ENCODE measurements at regions not wholly inside any gene's neighbourhood (a gene's known extent, or its start where the extent isn't known, plus 50 kb on each side); places are given as distances from the start of the nearest gene placed in this dataset.

DNA sequence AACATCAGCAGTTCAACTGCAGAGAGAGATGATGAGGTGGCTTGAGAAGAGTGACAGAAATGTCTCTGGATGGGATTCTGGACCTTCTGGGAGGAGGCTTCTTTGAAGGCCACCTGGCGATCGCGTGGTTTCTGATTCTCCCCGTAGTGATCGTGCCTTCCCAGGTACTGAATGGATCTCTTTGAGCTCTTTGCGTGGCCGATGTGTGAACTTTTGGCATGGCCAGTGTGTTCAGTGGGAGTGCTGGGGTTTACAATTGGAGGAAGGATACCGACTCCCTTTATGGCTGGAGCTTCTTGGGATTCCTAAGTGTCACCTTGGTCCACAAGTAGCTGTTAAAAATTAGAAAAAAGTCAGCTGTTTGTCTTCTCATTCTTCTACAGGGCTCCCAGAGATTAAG lies 374.7 kb downstream of the C12orf75 start:
- DNase-seq = no peak
- H3K9me3 Mint-ChIP-seq = no peaks in the 10 kb centered on the region
- no peaks in the 10 kb centered on the region for H3K4me1 Mint-ChIP-seq (ENCODE audit: low read depth)
- no peak for ATAC-seq
- H3K36me3 Mint-ChIP-seq (ENCODE audit: insufficient read depth) = no peaks in the 10 kb centered on the region
- H3K4me3 Mint-ChIP-seq = no peak overlapping the region
- H3K27me3 Mint-ChIP-seq (ENCODE audit: low read depth) = no peaks in the 10 kb centered on the region

DNA sequence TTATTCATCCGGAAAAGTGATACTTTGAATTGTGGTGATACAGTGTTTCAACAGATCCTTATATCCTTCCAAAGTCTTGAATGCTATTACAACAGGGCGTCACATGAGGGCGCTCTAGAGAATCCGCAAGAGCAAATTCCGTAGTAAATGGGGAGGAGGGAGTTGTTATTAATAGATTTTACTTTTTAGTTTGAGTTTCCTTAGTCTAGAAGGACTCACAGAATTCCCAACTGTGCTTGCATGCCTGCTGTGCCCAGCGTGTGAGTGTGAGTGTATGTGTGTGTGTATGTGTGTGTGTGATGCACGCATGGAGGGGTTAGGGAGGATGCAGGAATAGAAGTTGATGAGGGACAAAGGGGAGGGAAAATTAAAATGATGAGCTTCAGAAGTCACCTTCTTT lies 375.3 kb downstream of the C12orf75 start:
- Mint-ChIP-seq H3K4me1 (ENCODE audit: low read depth) (no peaks in the 10 kb centered on the region), H3K4me3 (no peak overlapping the region), H3K36me3 (ENCODE audit: insufficient read depth) (no peaks in the 10 kb centered on the region), H3K9me3 (no peaks in the 10 kb centered on the region), H3K27me3 (ENCODE audit: low read depth) (no peaks in the 10 kb centered on the region)
- DNase-seq (no peak), ATAC-seq (no peak)

DNA sequence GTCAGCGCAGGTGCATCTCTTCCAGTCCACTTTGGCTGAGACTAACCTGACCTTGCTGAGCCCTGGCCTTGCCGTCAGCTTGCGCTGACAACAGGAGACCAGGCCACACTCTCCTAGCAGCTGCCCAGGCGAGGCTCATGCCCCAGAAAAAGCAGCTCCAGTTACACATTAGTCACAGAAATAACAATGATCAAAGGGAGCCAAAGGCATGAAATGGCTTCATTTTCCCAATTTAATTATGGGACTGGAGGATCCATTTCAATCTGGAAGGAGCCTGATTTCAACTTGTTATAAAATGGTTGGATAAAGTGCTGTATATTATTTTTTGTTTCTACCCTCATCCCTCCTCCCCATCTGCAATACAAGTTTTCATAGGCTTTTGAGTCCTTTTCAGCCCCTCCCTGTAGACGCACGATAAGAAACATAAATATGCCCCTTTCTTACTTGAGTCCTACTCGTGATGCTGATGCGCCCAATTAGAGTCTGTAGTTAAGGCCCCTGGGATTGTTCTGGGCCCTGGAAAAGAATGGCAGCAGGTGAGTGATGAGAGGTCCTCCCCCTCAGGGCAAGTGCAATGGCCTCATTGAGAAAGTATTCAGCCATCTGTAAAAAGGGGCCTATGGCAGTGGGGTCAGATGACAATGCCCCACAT lies 376.0 kb downstream of the C12orf75 start:
- H3K4me3 Mint-ChIP-seq = no peak overlapping the region
- no peaks in the 10 kb centered on the region for H3K36me3 Mint-ChIP-seq (ENCODE audit: insufficient read depth)
- H3K4me1 Mint-ChIP-seq (ENCODE audit: low read depth) = no peaks in the 10 kb centered on the region

DNA sequence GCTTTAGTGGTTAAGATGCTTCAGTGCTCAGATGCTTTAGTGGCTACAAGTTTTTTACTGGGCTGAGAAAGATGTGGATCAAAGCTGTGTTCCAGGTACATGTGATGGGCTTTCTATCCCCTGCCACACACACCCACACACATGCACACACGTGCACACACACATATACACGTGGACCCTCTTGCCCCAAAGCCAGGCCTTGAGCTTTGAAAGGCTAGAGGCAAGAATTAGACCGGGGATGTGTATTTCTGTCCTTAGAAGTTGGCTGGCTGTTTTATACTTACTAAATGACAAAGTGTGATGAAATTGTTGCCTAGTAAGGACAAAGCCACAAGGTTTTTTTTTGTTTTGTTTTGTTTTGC lies 376.5 kb downstream of the C12orf75 start:
- Mint-ChIP-seq H3K4me1 (ENCODE audit: low read depth) (no peaks in the 10 kb centered on the region), H3K36me3 (ENCODE audit: insufficient read depth) (no peaks in the 10 kb centered on the region), H3K4me3 (no peak overlapping the region), H3K27me3 (ENCODE audit: low read depth) (no peaks in the 10 kb centered on the region), H3K9me3 (no peaks in the 10 kb centered on the region)
- ATAC-seq (no peak), DNase-seq (no peak)

More for the DNA sequence above, 376.0 kb downstream of the C12orf75 start:
- no peaks in the 10 kb centered on the region for H3K9me3 Mint-ChIP-seq
- H3K27me3 Mint-ChIP-seq (ENCODE audit: low read depth) = no peaks in the 10 kb centered on the region
- DNase-seq = no peak
- ATAC-seq = no peak

DNA sequence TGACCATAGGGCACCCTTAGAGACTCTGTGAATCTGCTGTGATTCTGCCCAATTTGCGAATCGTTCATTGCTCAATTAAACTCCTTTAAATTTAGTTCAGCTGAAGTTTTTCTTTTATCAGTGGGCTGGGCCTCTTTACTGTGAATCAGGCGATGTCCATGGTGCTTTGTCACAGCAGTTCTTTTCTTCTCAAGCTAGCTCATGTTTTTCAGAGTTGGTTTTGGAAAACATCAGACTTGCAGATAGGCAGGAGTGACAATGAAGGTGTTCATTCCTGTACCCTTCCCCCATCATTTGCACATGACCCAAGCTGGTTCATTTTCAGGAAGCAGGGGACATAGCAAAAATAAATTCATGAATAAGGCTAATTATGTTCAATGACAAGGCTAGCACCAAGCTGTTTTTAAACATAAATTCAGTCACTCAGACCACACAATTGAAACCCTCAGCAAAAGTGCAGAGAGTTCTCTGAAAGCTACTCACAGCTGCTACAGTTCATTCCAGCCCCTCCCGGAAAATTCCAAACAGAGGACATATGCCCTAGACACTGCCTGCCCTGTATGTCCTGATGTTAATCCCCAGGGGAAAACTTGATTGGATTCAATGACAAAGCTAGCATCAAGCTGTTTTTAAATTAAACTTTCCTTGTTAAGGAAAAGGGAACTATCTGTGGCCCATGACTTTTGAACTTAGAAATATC lies 383.3 kb downstream of the C12orf75 start:
- H3K9me3 Mint-ChIP-seq = peaks cover 4% of the 10 kb centered on the region
- no peaks in the 10 kb centered on the region for H3K4me1 Mint-ChIP-seq (ENCODE audit: low read depth)
- ATAC-seq (no peak), DNase-seq (no peak)
- peaks cover 10% of the 10 kb centered on the region for H3K27me3 Mint-ChIP-seq (ENCODE audit: low read depth)
- no peak overlapping the region for H3K4me3 Mint-ChIP-seq
- H3K36me3 Mint-ChIP-seq (ENCODE audit: insufficient read depth) = no peaks in the 10 kb centered on the region

DNA sequence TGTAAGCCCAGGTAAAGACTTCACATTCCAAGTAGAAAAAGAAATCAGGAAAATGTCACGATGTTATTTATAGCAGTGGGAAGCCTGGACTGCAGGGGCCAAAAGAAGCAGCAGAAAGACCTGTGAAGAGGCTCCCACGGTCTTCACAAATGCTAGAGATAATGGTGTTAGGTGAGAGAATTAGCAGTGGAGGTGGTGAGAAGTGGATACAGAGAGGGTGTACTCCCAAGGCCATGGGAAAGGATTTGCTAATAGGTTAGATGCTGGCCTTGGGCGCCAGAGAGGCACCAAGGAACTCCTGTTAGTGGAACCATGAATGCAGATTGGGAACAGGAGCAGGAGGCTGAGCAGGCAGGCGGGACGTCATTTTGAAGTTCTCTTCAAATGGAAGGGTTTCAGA lies 386.1 kb downstream of the C12orf75 start:
- no peaks in the 10 kb centered on the region for H3K36me3 Mint-ChIP-seq (ENCODE audit: insufficient read depth)
- H3K4me3 Mint-ChIP-seq = no peak overlapping the region
- no peak for DNase-seq
- no peaks in the 10 kb centered on the region for H3K4me1 Mint-ChIP-seq (ENCODE audit: low read depth)
- H3K9me3 Mint-ChIP-seq = peaks cover 8% of the 10 kb centered on the region
- peaks cover 13% of the 10 kb centered on the region for H3K27me3 Mint-ChIP-seq (ENCODE audit: low read depth)
- ATAC-seq = no peak

DNA sequence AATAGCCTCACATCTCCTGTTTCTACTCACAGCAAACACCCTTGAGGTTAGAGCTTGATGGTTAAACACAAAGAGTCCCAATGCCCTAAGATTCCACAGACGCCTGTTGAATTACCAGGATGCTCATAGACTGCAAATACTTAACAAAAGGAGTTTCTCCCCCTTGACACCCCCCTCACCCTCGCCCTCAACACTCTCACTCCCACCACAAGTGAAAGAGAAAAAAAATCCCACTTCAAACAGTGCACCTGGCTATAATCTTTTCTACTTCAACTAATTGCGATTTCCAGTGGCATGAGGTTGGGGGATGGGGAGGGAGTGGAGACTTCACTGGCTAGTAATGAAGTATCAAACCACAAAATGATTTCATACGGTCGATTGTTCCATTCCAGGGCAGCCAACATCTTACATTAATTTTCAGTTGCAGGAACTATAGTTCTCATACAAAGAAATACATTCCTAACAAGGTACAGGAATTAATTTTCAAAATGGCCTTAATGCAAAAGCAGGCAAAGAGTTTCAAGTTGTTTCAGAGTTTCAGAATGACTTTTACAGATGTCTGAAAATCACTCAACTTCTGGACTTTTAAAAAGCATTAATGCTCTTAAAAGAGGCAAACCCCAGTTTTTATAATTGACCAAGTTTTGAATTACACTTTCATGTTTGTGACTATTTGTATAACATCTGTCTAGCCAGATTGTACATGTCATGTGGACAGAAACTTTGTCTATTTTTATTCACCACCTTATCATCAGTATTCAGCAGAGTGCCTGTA lies 390.7 kb downstream of the C12orf75 start:
- no peaks in the 10 kb centered on the region for H3K4me1 Mint-ChIP-seq (ENCODE audit: low read depth)
- H3K4me3 Mint-ChIP-seq = no peak overlapping the region
- H3K36me3 Mint-ChIP-seq (ENCODE audit: insufficient read depth) = no peaks in the 10 kb centered on the region
- peaks cover 8% of the 10 kb centered on the region for H3K9me3 Mint-ChIP-seq
- no peak for ATAC-seq
- no peak for DNase-seq
- H3K27me3 Mint-ChIP-seq (ENCODE audit: low read depth) = peaks cover 15% of the 10 kb centered on the region

DNA sequence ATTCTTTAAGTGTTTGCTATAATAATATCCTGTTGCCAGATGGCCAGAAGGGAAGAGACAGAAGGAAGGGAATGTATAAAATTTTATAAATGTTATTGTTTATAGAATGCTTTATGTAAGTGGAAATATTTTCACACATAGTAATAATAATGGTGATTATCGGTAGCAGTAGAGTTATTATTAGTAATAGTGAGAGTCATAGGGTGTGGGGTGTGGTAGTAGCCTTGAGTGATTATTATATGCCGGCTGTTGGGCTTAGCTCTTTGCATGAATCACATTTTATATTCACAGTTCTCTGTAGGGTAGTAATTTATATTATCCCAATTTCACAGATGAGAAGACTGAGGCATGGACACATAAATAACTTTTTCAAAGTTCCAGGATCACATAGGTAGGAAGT lies 391.4 kb downstream of the C12orf75 start:
- ATAC-seq = no peak
- no peak for DNase-seq

DNA sequence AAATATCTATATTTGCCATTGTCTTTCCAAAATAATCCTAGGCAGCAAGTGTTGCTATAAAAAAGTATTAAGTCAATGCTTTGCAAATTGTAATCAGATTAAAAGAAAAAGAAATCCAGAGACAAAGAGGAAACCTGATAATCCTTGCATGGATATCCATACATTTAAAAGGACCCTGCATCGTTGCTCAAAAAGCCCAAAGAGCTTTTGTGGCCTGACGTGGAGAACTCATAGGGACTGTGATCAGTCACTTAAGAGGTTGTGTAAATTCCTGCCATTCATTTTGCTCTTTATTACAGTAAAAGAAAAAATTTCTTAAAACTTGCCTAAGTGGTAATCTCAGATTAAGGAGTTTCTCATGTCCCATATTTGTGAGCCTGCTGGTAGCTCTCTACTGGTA lies 392.6 kb downstream of the C12orf75 start:
- no peak overlapping the region for H3K4me3 Mint-ChIP-seq
- H3K9me3 Mint-ChIP-seq = peaks cover 4% of the 10 kb centered on the region
- H3K36me3 Mint-ChIP-seq (ENCODE audit: insufficient read depth) = no peaks in the 10 kb centered on the region
- H3K27me3 Mint-ChIP-seq (ENCODE audit: low read depth) = peaks cover 6% of the 10 kb centered on the region
- H3K4me1 Mint-ChIP-seq (ENCODE audit: low read depth) = no peaks in the 10 kb centered on the region
- DNase-seq (no peak), ATAC-seq (no peak)

More for the DNA sequence above, 391.4 kb downstream of the C12orf75 start:
- Mint-ChIP-seq H3K27me3 (ENCODE audit: low read depth) (peaks cover 8% of the 10 kb centered on the region), H3K36me3 (ENCODE audit: insufficient read depth) (no peaks in the 10 kb centered on the region), H3K4me3 (no peak overlapping the region), H3K4me1 (ENCODE audit: low read depth) (no peaks in the 10 kb centered on the region), H3K9me3 (peaks cover 6% of the 10 kb centered on the region)

DNA sequence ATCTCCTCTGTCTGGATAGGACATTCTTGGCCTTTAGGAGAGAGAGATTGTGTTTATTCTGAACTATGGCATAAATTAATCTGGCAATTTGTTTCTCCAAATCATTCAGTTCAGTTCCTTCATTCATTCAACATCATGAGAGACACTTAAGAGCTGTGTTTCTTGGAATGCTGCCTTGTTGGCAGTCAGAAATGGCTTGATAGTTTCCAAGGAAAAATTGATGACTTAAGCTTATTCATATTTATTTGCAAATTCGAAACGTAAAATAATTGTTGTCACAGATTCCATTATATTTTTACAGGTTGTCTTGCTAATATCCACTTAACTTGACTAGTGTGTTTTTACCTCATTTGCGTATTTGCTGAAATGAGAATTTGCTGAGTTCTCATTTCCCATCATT lies 393.0 kb downstream of the C12orf75 start:
- H3K27me3 Mint-ChIP-seq (ENCODE audit: low read depth) = peaks cover 6% of the 10 kb centered on the region
- peaks cover 4% of the 10 kb centered on the region for H3K9me3 Mint-ChIP-seq
- no peaks in the 10 kb centered on the region for H3K4me1 Mint-ChIP-seq (ENCODE audit: low read depth)
- H3K4me3 Mint-ChIP-seq = no peak overlapping the region
- H3K36me3 Mint-ChIP-seq (ENCODE audit: insufficient read depth) = no peaks in the 10 kb centered on the region
- no peak for ATAC-seq
- no peak for DNase-seq

DNA sequence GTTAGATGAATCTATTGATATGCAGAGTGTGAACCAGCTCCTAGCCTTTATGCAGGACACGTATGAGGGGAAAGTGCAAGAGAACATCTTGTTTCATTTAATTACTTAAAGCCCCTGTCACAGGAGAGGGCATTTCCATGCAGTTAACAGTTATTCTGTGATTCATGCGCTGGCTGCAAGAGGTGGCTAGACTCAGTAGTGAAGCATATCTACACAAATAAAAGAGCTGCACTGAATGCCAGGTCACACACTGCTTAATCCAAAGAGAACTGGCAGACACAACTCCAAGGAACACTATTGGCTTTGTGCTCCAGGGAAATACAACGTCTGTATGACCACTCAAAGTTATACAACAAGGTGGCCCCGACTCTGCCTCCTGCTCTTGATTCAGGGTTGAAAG lies 394.1 kb downstream of the C12orf75 start:
- peaks cover 6% of the 10 kb centered on the region for H3K27me3 Mint-ChIP-seq (ENCODE audit: low read depth)
- no peak for ATAC-seq

DNA sequence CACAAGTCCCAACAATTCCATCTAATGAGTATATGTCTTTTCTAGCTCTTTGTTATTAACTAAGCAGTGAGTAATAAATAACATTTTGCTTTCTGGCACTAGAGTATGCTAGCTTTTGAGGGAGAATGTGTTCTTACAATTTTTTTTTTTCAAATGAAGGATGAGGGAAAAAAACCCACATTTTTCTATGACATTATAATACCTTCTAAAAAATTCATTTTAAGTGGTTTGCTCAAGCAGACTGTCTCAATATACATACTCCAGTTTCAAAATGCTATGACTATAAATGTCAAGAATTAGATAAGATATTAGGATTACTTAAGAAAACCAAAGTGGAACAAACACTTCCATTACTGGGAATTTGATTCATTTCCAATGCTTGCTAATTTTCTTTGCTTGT lies 394.6 kb downstream of the C12orf75 start:
- Mint-ChIP-seq H3K4me1 (ENCODE audit: low read depth) (no peaks in the 10 kb centered on the region), H3K9me3 (peaks cover 4% of the 10 kb centered on the region), H3K36me3 (ENCODE audit: insufficient read depth) (no peaks in the 10 kb centered on the region), H3K27me3 (ENCODE audit: low read depth) (peaks cover 6% of the 10 kb centered on the region), H3K4me3 (no peak overlapping the region)
- DNase-seq = no peak
- ATAC-seq = no peak

More for the DNA sequence above, 394.1 kb downstream of the C12orf75 start:
- Mint-ChIP-seq H3K4me3 (no peak overlapping the region), H3K4me1 (ENCODE audit: low read depth) (no peaks in the 10 kb centered on the region), H3K9me3 (peaks cover 4% of the 10 kb centered on the region), H3K36me3 (ENCODE audit: insufficient read depth) (no peaks in the 10 kb centered on the region)
- no peak for DNase-seq

DNA sequence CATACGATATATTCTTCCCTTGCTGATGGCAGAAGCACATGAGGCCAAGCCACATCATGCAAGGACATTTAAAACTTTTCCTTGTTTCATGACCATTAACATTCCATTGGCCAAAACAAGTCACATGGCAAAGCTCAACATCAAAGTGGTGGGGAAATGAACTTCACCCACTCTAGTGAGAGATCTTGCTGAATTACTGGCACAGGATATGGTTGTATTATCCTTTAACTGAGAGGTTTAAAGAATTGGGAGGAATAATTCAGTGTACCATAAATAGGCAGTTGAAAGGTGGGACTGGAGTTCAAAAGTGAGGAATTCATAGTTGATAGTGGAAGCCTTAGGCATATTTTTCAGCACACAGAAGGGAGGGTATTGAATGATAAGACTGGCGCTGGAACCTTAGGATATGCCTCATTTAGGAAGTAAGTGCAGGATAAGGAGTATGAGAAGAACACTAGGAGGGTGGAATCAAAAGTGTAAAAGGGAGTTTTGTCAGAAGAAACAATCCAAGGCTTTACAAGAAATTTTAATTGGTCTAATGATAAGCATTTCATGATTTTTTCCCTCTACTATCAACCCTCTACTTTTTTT lies 398.8 kb downstream of the C12orf75 start:
- no peaks in the 10 kb centered on the region for H3K36me3 Mint-ChIP-seq (ENCODE audit: insufficient read depth)
- no peak for DNase-seq
- no peak for ATAC-seq
- no peak overlapping the region for H3K4me3 Mint-ChIP-seq
- H3K9me3 Mint-ChIP-seq = no peaks in the 10 kb centered on the region
- no peaks in the 10 kb centered on the region for H3K27me3 Mint-ChIP-seq (ENCODE audit: low read depth)
- no peaks in the 10 kb centered on the region for H3K4me1 Mint-ChIP-seq (ENCODE audit: low read depth)

DNA sequence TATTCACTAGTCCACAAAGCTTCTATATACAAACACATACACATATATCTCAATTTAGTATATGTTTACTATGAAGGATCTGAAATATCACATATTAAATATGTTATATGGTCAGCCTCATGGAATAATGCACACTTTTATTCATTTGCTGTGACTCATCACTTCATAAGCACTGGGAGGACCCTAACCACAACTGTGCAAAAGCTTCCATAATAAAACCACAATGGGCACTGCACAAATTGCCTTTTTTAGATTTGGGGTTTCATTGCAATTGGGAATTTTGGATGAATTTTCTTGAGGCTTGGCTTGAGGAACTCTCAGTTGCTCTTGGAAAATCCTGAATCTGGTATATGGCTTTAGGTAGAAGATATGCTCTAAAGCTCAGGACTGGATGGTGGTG lies 399.4 kb downstream of the C12orf75 start:
- Mint-ChIP-seq H3K27me3 (ENCODE audit: low read depth) (no peaks in the 10 kb centered on the region), H3K4me3 (no peak overlapping the region), H3K4me1 (ENCODE audit: low read depth) (no peaks in the 10 kb centered on the region), H3K9me3 (no peaks in the 10 kb centered on the region), H3K36me3 (ENCODE audit: insufficient read depth) (no peaks in the 10 kb centered on the region)
- ATAC-seq = no peak
- DNase-seq = no peak

Measured in activated T-cell treated with anti-CD3 and anti-CD28 coated beads, Interleukin-2, amount 50 U/mL, for 4 hours (primary cell).